K562 (cell line): ENCODE measurements at regions not wholly inside any gene's neighbourhood (a gene's known extent, or its start where the extent isn't known, plus 50 kb on each side); places are given as distances from the start of the nearest gene placed in this dataset.

Experiments used
- FOXP1 ChIP-seq: sonication (generic); formaldehyde crosslinking; IDR thresholded peaks from 2 replicates; pipeline ENCODE4 v1.8.0; 2022; ENCODE audit warnings: mild to moderate bottlenecking, missing genetic modification reagents
- HDAC8 ChIP-seq: fragments of 450-650 bp; IDR thresholded peaks from 2 replicates; pipeline ENCODE4 v1.6.1; 2016; ENCODE audit warnings: mild to moderate bottlenecking, missing genetic modification characterization, moderate library complexity, missing compliant biosample characterization
- HMG20B ChIP-seq: fragments of 250-450 bp; sonication (Bioruptor Pico); IDR thresholded peaks from 2 replicates; pipeline ENCODE4 v1.5.0; 2021; ENCODE audit warnings: mild to moderate bottlenecking
- KDM1A ChIP-seq, 2 experiments: fragments of 450-650 bp; IDR thresholded peaks; 2 replicates each; pipeline ENCODE4 v1.6.1; 2016; ENCODE audit warnings: mild to moderate bottlenecking in 2 of 2
- KLF1 ChIP-seq: fragments of 450-650 bp; IDR thresholded peaks from 2 replicates; pipeline ENCODE4 v1.6.1; 2016; ENCODE audit warnings: missing genetic modification characterization, missing compliant biosample characterization
- PHF20 ChIP-seq: fragments of 450-650 bp; IDR thresholded peaks from 2 replicates; pipeline ENCODE4 v1.6.1; 2018; ENCODE audit not compliant: partially characterized antibody
- POLR2AphosphoS5 ChIP-seq: IDR thresholded peaks from 2 replicates; pipeline ENCODE4 v1.6.1; 2011; ENCODE audit warnings: mild to moderate bottlenecking, low read depth, low read length, moderate library complexity; ENCODE audit not compliant: control insufficient read depth, insufficient read depth
- TFAM ChIP-seq: fragments of 250-450 bp; sonication (Bioruptor Pico); conservative IDR thresholded peaks from 2 replicates; pipeline ENCODE4 v1.5.0; 2021; ENCODE audit warnings: mild to moderate bottlenecking, moderate library complexity
- ZNF12 ChIP-seq: sonication (generic); formaldehyde crosslinking; IDR thresholded peaks from 2 replicates; pipeline ENCODE4 v1.4.0; 2020; ENCODE audit warnings: mild to moderate bottlenecking, missing genetic modification reagents
- ZZZ3 ChIP-seq: fragments of 450-650 bp; IDR thresholded peaks from 2 replicates; pipeline ENCODE4 v1.6.1; 2016; ENCODE audit warnings: antibody characterized with exemption, mild to moderate bottlenecking, moderate library complexity
- TF ChIP-seq, protein P1 (sequence below): fragments of 150-350 bp; IDR thresholded peaks from 2 replicates; pipeline ENCODE4 v1.6.1; 2014; ENCODE audit warnings: low read depth, mild to moderate bottlenecking, low read length, borderline replicate concordance
- TF ChIP-seq, protein P2 (sequence below): fragments of 450-650 bp; IDR thresholded peaks from 2 replicates; pipeline ENCODE4 v1.6.1; 2018; ENCODE audit not compliant: partially characterized antibody

DNA sequence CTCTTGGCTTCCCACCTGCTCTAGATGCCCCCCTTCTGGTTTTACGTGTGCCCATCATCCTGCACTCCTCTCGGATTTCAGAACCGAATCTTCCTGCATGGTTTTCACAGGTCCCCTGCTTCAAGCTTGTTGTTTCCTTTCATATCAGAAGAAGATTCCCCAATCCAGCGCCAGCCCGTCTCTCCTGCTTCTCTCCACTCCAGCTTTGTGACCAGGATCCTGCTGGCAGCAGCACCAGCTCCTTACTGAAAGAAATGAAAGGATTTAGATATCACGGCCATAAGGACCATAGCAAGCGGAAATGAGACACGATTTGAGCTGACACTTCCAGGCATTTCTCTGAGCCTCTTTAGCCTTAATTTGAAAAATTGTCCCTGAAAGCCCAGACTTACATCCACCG is 180.3 kb upstream of the UBE3A start:
- TF ChIP-seq PHF20 = no peak
- TF ChIP-seq HDAC8 (tag) = no peak
- no peak for TF ChIP-seq ZZZ3
- no peak for TF ChIP-seq FOXP1 (CRISPR knock-in tag)
- no peak for TF ChIP-seq TFAM
- TF ChIP-seq KLF1 (tag) = no peak
- TF ChIP-seq ZNF12 (CRISPR knock-in tag) = no peak
- TF ChIP-seq HMG20B (CRISPR knock-in tag) = no peak
- TF ChIP-seq, protein P1, sequence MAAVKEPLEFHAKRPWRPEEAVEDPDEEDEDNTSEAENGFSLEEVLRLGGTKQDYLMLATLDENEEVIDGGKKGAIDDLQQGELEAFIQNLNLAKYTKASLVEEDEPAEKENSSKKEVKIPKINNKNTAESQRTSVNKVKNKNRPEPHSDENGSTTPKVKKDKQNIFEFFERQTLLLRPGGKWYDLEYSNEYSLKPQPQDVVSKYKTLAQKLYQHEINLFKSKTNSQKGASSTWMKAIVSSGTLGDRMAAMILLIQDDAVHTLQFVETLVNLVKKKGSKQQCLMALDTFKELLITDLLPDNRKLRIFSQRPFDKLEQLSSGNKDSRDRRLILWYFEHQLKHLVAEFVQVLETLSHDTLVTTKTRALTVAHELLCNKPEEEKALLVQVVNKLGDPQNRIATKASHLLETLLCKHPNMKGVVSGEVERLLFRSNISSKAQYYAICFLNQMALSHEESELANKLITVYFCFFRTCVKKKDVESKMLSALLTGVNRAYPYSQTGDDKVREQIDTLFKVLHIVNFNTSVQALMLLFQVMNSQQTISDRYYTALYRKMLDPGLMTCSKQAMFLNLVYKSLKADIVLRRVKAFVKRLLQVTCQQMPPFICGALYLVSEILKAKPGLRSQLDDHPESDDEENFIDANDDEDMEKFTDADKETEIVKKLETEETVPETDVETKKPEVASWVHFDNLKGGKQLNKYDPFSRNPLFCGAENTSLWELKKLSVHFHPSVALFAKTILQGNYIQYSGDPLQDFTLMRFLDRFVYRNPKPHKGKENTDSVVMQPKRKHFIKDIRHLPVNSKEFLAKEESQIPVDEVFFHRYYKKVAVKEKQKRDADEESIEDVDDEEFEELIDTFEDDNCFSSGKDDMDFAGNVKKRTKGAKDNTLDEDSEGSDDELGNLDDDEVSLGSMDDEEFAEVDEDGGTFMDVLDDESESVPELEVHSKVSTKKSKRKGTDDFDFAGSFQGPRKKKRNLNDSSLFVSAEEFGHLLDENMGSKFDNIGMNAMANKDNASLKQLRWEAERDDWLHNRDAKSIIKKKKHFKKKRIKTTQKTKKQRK = no peak
- TF ChIP-seq, protein P2, sequence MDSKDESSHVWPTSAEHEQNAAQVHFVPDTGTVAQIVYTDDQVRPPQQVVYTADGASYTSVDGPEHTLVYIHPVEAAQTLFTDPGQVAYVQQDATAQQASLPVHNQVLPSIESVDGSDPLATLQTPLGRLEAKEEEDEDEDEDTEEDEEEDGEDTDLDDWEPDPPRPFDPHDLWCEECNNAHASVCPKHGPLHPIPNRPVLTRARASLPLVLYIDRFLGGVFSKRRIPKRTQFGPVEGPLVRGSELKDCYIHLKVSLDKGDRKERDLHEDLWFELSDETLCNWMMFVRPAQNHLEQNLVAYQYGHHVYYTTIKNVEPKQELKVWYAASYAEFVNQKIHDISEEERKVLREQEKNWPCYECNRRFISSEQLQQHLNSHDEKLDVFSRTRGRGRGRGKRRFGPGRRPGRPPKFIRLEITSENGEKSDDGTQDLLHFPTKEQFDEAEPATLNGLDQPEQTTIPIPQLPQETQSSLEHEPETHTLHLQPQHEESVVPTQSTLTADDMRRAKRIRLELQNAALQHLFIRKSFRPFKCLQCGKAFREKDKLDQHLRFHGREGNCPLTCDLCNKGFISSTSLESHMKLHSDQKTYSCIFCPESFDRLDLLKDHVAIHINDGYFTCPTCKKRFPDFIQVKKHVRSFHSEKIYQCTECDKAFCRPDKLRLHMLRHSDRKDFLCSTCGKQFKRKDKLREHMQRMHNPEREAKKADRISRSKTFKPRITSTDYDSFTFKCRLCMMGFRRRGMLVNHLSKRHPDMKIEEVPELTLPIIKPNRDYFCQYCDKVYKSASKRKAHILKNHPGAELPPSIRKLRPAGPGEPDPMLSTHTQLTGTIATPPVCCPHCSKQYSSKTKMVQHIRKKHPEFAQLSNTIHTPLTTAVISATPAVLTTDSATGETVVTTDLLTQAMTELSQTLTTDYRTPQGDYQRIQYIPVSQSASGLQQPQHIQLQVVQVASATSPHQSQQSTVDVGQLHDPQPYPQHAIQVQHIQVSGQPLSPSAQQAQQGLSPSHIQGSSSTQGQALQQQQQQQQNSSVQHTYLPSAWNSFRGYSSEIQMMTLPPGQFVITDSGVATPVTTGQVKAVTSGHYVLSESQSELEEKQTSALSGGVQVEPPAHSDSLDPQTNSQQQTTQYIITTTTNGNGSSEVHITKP = no peak
- no peak for TF ChIP-seq KDM1A (IDR thresholded peaks at IDR 0.05)
- no peak for TF ChIP-seq POLR2AphosphoS5
